ENCODE measurements at regions not wholly inside any gene's neighbourhood (a gene's known extent, or its start where the extent isn't known, plus 50 kb on each side); places are given as distances from the start of the nearest gene placed in this dataset.

- TF ChIP-seq TAF1 (IDR thresholded peaks at IDR 0.05; ENCODE audit: borderline replicate concordance, insufficient read depth, low read length), result no peak
- TF ChIP-seq REST (IDR thresholded peaks at IDR 0.05; ENCODE audit: insufficient read depth in 1 of 2, low read depth in 2 of 2, low read length in 2 of 2), result no peak
- TF ChIP-seq POLR2AphosphoS5 (IDR thresholded peaks at IDR 0.05; ENCODE audit: low read depth, low read length), result no peak
- no peak for TF ChIP-seq FOXP2 (optimal IDR thresholded peaks at IDR 0.05; ENCODE audit: borderline replicate concordance, extremely low read depth, extremely low read length, insufficient read depth)
Measured at GRCh38 chr9:97766610-97767009, 69.5 kb upstream of the XPA start.

Data from PFSK-1 (cell line).